Kidney (tissue), 13 donors: ENCODE measurements at regions not wholly inside any gene's neighbourhood (a gene's known extent, or its start where the extent isn't known, plus 50 kb on each side); places are given as distances from the start of the nearest gene placed in this dataset.

ENCODE experiments used
- DNase-seq, 5 donors: peaks; one replicate each; pipeline ENCODE4 v3.0.0-alpha.2; 2013 to 2020
- FAIRE-seq: peaks from 2 replicates; lab custom pipeline; 2012; peaks lifted over from hg19 to GRCh38; lab: Jason Lieb, UNC
- H3K27ac ChIP-seq, 2 donors: one replicate each; pipeline ENCODE4 v1.7.0; 2013; ENCODE audit warnings: low read depth in 2 of 2, low read length in 2 of 2, inconsistent platforms in 1 of 2
- H3K27me3 ChIP-seq: one replicate; pipeline ENCODE4 v1.7.1; 2013; ENCODE audit warnings: low read length, inconsistent platforms; ENCODE audit not compliant: control insufficient read depth, insufficient read depth
- H3K36me3 ChIP-seq, 3 donors: one replicate each; pipeline versions ENCODE4 v1.7.0 to v1.7.1; 2013; ENCODE audit warnings: low read length in 3 of 3, control low read depth in 1 of 3, inconsistent platforms in 1 of 3; ENCODE audit not compliant: insufficient read depth in 3 of 3, control insufficient read depth in 2 of 3
- H3K4me1 ChIP-seq, 3 donors: one replicate each; pipeline versions ENCODE4 v1.7.0 to v1.7.1; 2013; ENCODE audit warnings: low read length in 3 of 3, inconsistent platforms in 1 of 3, low read depth in 1 of 3; ENCODE audit not compliant: control insufficient read depth in 2 of 3, insufficient read depth in 2 of 3
- H3K4me3 ChIP-seq, 3 donors: one replicate each; pipeline versions ENCODE4 v1.7.0 to v1.8.1; 2013; ENCODE audit warnings: low read length in 3 of 3, control low read depth in 1 of 3, inconsistent platforms in 1 of 3
- H3K9ac ChIP-seq, 3 donors: one replicate each; pipeline versions ENCODE4 v1.7.0 to v1.7.1; 2013; ENCODE audit warnings: low read length in 3 of 3, control low read depth in 1 of 3, inconsistent platforms in 1 of 3
- H3K9me3 ChIP-seq, 3 donors: one replicate each; pipeline versions ENCODE4 v1.7.0 to v1.7.1; 2013; ENCODE audit warnings: low read length in 3 of 3, control low read depth in 1 of 3, inconsistent platforms in 1 of 3; ENCODE audit not compliant: control insufficient read depth in 2 of 3, insufficient read depth in 1 of 3
- CTCF ChIP-seq: IDR thresholded peaks from 3 replicates; pipeline ENCODE4 v1.5.1; 2012; ENCODE audit warnings: mild to moderate bottlenecking, moderate library complexity, borderline replicate concordance; ENCODE audit not compliant: insufficient read depth; ENCODE audit errors: extremely low read depth
- intact Hi-C: fragments of 100-400 bp; cut with DNase I; formaldehyde crosslinking; loops from one replicate; pipeline ENCODE4 v1.11.1; 2022
- donor health status: control.
- donor health status: control.
- donor health status: control.
- donor health status: control.
- donor health status: control.
- donor health status: DM: yes; HTN: yes; CAD: no.
- donor health status: Normal renal cell carcinoma (clear cell type).

GRCh38 chr6:139983555-139984276 is 609.3 kb upstream of the CITED2 start:
- H3K4me3 ChIP-seq: no peak overlapping the region
- no peak overlapping the region for H3K9ac ChIP-seq
- intact Hi-C loops: no loop called here
- FAIRE-seq (no peak), DNase-seq (no peak)
- peak overlapping the region in 1 of 2 donors; percentile 25 for H3K27ac ChIP-seq
- no peaks in the 10 kb centered on the region for H3K9me3 ChIP-seq
- peaks cover 9 to 20% (median 10%) of the 10 kb centered on the region in 3 donors for H3K4me1 ChIP-seq
- TF ChIP-seq CTCF: no peak
- no peaks in the 10 kb centered on the region for H3K27me3 ChIP-seq
- H3K36me3 ChIP-seq: no peaks in the 10 kb centered on the region

- no peak for TF ChIP-seq CTCF
- peak in 3 of 5 donors; percentile 20 to 58 (median 41) for DNase-seq
- H3K27me3 ChIP-seq: no peaks in the 10 kb centered on the region
- H3K4me3 ChIP-seq: no peak overlapping the region
- H3K9ac ChIP-seq: no peak overlapping the region
- peaks cover 9 to 22% (median 13%) of the 10 kb centered on the region in 3 donors for H3K4me1 ChIP-seq
- intact Hi-C loops: no loop called here
- no peaks in the 10 kb centered on the region for H3K9me3 ChIP-seq
- no peaks in the 10 kb centered on the region for H3K36me3 ChIP-seq
- H3K27ac ChIP-seq: peak overlapping the region in 1 of 2 donors; percentile 25
- FAIRE-seq: no peak
Measured at GRCh38 chr6:139982652-139983295, 608.3 kb upstream of the CITED2 start.

GRCh38 chr6:139982195-139982594 is 607.7 kb upstream of the CITED2 start:
- Histone ChIP-seq H3K36me3 (no peaks in the 10 kb centered on the region), H3K9me3 (no peaks in the 10 kb centered on the region), H3K9ac (no peak overlapping the region), H3K27me3 (no peaks in the 10 kb centered on the region), H3K4me1 (peaks cover 9 to 22% (median 13%) of the 10 kb centered on the region in 3 donors), H3K4me3 (no peak overlapping the region), H3K27ac (peak overlapping the region in 1 of 2 donors; percentile 48)
- no peak for TF ChIP-seq CTCF
- DNase-seq: no peak
- intact Hi-C loops: no loop called here
- FAIRE-seq: no peak
